Activated gamma-delta T cell treated with anti-CD3 and anti-CD28 coated beads, Interleukin-2, amount 50 U/mL, for 16 hours (primary cell): ENCODE measurements at regions not wholly inside any gene's neighbourhood (a gene's known extent, or its start where the extent isn't known, plus 50 kb on each side); places are given as distances from the start of the nearest gene placed in this dataset.
"Not testable (repeated sequence)": the region's sequence is repeated elsewhere in the genome, so short reads cannot be mapped to it uniquely, and the experiment has no call there.

Experiments
- DNase-seq: peaks from one replicate; pipeline ENCODE4 v3.0.0-alpha.2; 2020; ENCODE audit warnings: low read depth

DNA sequence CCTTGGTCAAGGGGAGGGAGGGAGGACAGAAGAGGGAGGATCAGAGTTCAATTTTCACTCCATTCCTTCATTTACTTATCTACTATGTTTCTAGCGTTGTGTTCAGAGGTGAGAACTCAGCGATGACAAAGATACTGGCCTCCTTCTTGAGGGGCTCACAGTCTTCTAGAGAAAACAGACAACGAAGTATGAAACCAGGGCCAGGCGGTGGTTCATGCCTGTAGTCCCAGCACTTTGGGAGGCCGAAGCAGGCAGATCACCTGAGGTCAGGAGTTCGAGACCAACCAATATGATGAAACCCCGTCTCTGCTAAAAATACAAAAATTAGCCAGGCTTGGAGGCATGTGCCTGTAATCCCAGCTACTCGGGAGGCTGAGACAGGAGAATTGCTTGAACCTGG, 277.4 kb downstream of the MYCN start:
- DNase-seq = not testable (repeated sequence)

- no peak for DNase-seq
Observed at GRCh38 chr2:16217291-16217690, 276.9 kb downstream of the MYCN start.

GRCh38 chr2:16216558-16216945, 276.2 kb downstream of the MYCN start:
- no peak for DNase-seq

DNA sequence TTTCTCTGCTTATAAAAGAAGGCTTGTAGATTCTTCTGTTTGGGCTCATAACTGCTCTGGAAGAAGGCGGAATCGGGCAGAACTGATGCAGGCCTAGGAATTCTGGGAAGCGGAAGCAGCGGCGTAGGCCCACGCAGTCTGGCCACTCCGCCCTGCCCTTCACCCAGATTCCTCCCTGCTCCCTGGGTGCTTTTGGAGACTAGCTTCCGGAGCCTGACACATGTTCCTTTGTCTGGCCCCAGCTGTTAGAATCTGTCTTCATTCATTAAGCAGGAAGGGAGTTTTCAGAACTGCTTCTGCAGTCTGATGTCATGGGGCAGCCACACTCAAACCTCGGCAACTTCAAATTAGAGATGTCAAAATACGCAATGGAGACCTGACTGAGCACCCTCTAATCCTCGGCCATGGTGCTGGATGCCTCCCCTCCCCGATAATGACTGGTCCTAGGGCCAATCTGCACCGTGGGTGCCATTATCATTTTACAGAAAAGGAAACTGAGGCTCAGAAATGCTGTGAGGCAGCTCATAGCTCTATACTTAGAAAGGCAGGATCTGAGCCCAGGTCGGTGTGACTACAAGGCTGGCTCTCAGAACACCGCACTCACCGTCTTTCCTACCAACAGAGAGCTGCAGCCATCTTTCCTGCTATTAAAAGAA, 275.7 kb downstream of the MYCN start:
- no peak for DNase-seq

GRCh38 chr2:16214861-16215260, 274.5 kb downstream of the MYCN start:
- no peak for DNase-seq

- DNase-seq = no peak
Observed at GRCh38 chr2:16214391-16214790, 274.0 kb downstream of the MYCN start.

DNA sequence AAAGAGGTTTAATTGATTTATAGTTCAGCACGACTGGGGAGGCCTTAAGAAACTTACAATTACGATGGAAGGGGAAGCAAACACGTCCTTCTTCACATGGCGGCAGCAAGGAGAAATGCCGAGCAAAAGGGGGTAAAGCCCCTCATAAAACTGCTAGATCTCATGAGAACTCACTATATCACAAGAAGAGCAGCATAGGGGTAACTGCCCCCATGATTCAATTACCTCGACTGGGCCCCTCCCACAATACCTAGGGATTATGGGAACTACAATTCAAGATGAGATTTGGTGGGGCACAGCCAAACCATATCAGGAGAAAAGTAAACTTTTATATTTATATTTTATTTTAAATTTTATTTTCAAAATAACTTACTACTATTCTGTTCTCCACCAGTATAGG, 272.0 kb downstream of the MYCN start:
- DNase-seq = no peak

GRCh38 chr2:16211341-16211740, 271.0 kb downstream of the MYCN start:
- DNase-seq = no peak

- DNase-seq = no peak
Observed at GRCh38 chr2:16210841-16211240, 270.5 kb downstream of the MYCN start.

GRCh38 chr2:16209799-16210198, 269.4 kb downstream of the MYCN start:
- no peak for DNase-seq

DNA sequence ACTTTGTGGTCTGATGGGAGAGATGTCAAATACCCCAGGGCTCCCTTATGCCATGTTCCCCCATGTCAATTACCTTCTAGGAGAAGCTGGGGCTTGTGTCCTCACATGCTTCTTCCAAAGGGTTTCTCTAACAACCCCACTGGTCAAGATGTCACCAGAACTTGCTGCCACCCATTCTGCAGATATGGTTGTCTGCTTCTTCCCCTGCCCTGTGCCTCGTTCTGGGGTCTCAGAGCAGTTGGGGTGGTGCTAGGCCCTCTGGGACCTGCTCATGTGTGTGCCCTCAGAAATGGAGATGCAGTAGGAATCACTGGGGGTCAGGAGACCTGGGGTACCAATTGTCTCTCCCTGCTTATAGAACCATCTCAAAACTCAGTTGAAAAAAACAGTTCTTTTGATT, 268.6 kb downstream of the MYCN start:
- DNase-seq = no peak

GRCh38 chr2:16208241-16208797, 268.0 kb downstream of the MYCN start:
- DNase-seq = no peak

DNA sequence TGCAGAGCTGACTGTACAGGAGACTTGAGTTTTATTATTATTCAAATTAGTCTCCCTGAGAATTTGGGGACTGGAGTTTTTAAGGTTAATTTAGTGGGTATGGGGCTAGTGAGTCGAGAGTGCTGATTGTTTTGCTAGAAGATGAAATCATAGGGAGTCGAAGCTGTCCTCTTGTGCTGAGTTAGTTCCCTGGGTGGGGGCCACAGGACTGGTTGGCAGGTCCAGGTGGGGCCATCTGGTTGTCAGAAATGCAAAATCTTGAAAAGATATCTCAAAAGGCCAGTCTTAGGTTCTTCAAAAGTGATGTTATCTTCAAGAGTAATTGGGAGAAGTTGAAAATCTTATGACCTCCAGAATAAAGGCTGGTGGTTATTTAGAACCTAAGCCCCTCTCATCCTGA, 267.3 kb downstream of the MYCN start:
- no peak for DNase-seq

DNA sequence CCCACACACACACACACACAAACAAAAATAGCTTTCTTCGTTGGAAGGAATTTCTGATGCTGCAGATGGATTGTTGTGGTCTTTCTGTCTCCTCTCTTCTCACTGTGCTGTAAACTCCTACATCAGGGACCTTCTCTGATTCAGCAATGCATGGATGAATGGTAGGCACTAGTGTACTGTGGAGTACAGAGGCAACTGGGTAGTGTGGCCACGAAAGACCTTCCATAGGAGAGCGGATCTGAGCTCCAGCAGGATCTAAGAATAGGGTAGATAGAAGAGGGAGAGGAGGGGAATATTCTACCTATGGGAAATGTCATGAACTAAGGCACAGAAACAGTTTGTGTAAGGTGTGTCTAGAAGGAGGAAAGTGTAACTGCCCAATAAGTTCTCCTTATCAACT, 266.8 kb downstream of the MYCN start:
- DNase-seq = no peak

DNA sequence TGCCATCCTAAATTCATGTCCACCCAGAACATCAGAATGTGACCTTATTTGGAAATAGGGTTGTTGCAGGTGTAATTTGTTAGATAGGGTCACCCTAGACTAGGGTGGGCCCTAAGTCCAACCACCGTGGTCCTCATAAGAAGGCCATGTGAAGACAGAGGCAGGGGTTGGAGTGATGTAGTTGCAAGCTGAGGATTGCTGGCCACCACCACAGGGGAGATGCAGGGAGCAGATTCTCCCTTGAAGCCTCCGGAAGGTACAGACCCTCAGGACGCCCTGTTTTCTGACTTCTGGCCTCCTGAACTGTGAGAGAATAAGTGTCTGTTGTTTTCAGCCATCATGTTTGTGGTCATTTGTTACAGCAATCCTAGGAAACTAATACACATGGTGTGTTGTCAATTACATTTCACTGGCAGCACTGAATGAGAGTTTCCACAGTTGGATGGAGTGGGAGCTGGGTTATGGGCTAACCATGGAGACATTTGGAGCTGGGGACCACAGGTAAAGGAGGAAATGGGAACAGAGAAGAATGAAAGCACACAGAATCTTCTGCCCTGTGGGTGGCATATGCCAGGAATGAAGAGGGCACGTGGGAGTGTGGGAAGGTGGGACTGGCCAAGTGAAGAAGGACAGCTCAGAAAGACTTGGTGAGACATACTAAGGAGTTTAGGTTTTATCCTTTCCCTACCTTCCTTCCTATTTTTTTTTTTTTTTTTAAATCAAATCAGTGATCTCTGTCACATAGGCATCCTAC, 266.0 kb downstream of the MYCN start:
- no peak for DNase-seq

DNA sequence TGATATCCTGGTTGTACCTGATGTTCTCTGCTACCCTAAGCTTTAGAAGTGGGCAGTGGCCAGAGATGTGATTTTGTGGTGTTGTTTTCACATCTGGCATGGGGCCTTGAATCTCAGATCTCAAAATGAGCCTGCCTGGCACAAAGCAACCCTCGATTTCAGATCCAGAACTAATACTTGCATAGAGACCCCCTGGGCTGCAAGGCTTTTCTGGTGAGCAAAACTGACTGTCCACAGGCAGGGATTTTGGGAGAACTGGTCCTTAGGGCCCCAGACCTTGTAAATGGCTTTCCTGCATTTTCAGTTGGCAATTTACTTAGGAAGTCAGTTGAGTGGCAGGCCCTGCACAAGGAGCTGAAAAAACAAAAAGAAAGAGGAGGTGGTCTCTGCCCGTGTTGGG, 265.3 kb downstream of the MYCN start:
- no peak for DNase-seq

GRCh38 chr2:16204886-16205620, 264.7 kb downstream of the MYCN start:
- no peak for DNase-seq

DNA sequence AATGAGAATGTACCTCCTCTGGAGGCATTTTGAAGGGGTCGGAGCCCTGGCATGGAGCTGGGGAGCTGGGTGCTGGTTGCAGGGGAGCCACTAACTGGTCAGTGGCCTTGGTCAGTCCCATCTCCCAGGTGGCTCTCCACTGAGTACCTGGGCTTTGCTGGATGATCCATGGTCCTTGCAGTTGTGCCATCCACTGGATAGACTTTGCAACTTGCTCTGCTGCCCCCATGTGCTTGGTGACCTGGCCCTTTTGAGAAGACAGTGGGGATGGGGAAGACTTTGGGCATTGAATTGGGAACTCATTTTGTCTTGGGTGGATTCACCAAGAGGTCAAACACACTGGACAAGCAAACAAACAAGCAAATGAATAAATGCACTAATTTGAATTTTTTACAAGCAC, 263.9 kb downstream of the MYCN start:
- DNase-seq = no peak

GRCh38 chr2:16203691-16204090, 263.3 kb downstream of the MYCN start:
- no peak for DNase-seq

GRCh38 chr2:16203069-16203468, 262.7 kb downstream of the MYCN start:
- DNase-seq = no peak

DNA sequence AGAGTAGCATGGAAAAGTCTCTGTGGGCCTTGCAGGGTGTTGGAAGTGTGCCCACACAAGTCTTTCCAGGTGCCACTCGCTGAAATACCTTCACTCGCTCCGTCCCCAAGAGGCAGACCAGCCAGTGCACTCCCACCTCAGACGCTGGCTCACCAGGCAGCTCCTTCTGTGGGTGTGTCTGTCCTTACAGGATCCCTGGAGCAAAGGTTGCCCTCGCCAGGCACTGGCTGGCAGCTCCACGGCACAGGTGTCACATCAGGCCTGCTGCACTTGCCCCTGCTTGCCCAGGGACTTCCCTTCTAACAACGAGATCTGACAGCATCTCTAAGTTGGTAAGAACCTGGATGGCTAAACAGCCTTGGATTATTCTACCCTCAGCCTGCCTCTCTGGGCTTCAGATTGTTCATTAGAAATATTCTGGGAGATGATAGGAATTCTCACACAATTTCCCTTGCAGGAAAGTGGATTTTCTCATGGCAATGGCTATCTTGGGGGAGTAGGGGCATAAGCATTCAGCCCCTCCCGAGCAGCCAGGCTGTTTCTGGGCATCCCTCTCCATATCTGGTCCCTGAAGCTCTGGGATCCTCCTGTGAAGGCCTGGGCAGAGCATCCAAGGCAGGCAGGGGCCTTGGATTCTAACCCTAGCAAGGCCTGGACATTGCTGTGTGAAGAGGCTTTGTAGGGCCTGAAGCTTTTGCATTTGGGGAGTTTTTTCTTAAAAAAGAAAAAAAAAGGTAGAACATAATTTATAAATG, 262.1 kb downstream of the MYCN start:
- no peak for DNase-seq

- DNase-seq = no peak
Observed at GRCh38 chr2:16201848-16202247, 261.5 kb downstream of the MYCN start.
